Activated CD4-positive, alpha-beta T cell treated with anti-CD3 and anti-CD28 coated beads for 36 hours (primary cell): ENCODE measurements at regions not wholly inside any gene's neighbourhood (a gene's known extent, or its start where the extent isn't known, plus 50 kb on each side); places are given as distances from the start of the nearest gene placed in this dataset.

ENCODE experiments used
- ATAC-seq: fragments of 200-7000 bp; cut with Tn5 transposase; one replicate; pipeline ENCODE4 v1.10.0; 2021; ENCODE audit warnings: mild to moderate bottlenecking, moderate library complexity
- CTCF ChIA-PET: fragments of 350-600 bp; sonication (Branson Sonifier 250); formaldehyde crosslinking; loops from one replicate; lab custom pipeline; 2021; ENCODE audit warnings: antibody characterized with exemption; lab: Charles Lee
- POLR2A ChIA-PET: fragments of 350-600 bp; sonication (Branson Sonifier 250); formaldehyde crosslinking; loops from one replicate; lab custom pipeline; 2021; ENCODE audit warnings: antibody characterized with exemption, inconsistent platforms; lab: Charles Lee
- DNase-seq: peaks from one replicate; pipeline ENCODE4 v3.0.0-alpha.2; 2020
- H3K27ac Mint-ChIP-seq: one replicate; pipeline ENCODE4 v1.8.0; 2021; ENCODE audit warnings: mixed read lengths
- H3K27me3 Mint-ChIP-seq: one replicate; pipeline ENCODE4 v1.8.0; 2021; ENCODE audit warnings: mixed read lengths
- H3K36me3 Mint-ChIP-seq: one replicate; pipeline ENCODE4 v1.8.0; 2021; ENCODE audit warnings: low read depth, mixed read lengths
- H3K4me1 Mint-ChIP-seq: one replicate; pipeline ENCODE4 v1.8.0; 2021; ENCODE audit warnings: mixed read lengths
- H3K4me3 Mint-ChIP-seq: one replicate; pipeline ENCODE4 v1.8.0; 2021; ENCODE audit warnings: mild to moderate bottlenecking, moderate library complexity, mixed read lengths
- H3K9me3 Mint-ChIP-seq: one replicate; pipeline ENCODE4 v1.8.0; 2021; ENCODE audit warnings: low read depth, mixed read lengths
- intact Hi-C, 2 experiments: fragments of 100-400 bp; cut with DNase I in 1 of 2; cut with micrococcal nuclease in 1 of 2; formaldehyde crosslinking; loops; one replicate each; pipeline versions ENCODE4 v1.14.2 to v1.15.1; 2022 to 2024; cut with DNase I, micrococcal nuclease

GRCh38 chr19:31518216-31519020 is 169.2 kb upstream of the TSHZ3 start:
- DNase-seq (no peak), ATAC-seq (no peak)
- intact Hi-C loops = no loop called here
- H3K9me3 Mint-ChIP-seq = peaks cover 5% of the 10 kb centered on the region
- no peaks in the 10 kb centered on the region for H3K27me3 Mint-ChIP-seq
- H3K4me1 Mint-ChIP-seq = no peaks in the 10 kb centered on the region
- H3K27ac Mint-ChIP-seq = no peak overlapping the region
- POLR2A ChIA-PET = no interaction called here
- H3K36me3 Mint-ChIP-seq = no peaks in the 10 kb centered on the region
- no peak overlapping the region for H3K4me3 Mint-ChIP-seq
- CTCF ChIA-PET = interaction anchor here (0.6 kb wide), 2 partner anchors 10 to 210 kb away, joined by 3 read pairs; no protein-coding TSS in a partner anchor

- POLR2A ChIA-PET = no interaction called here
- ATAC-seq (no peak), DNase-seq (no peak)
- Mint-ChIP-seq H3K27me3 (no peaks in the 10 kb centered on the region), H3K4me3 (no peak overlapping the region), H3K36me3 (no peaks in the 10 kb centered on the region), H3K4me1 (no peaks in the 10 kb centered on the region), H3K27ac (no peak overlapping the region), H3K9me3 (peaks cover 5% of the 10 kb centered on the region)
- CTCF ChIA-PET = no interaction called here
- intact Hi-C loops = no loop called here
Observed at GRCh38 chr19:31519256-31519655, 170.0 kb upstream of the TSHZ3 start.

GRCh38 chr19:31519908-31520307 is 170.7 kb upstream of the TSHZ3 start:
- POLR2A ChIA-PET = no interaction called here
- no peaks in the 10 kb centered on the region for H3K4me1 Mint-ChIP-seq
- no peak for DNase-seq
- CTCF ChIA-PET = no interaction called here
- no peak overlapping the region for H3K27ac Mint-ChIP-seq
- peaks cover 9% of the 10 kb centered on the region for H3K9me3 Mint-ChIP-seq
- H3K4me3 Mint-ChIP-seq = no peak overlapping the region
- intact Hi-C loops = no loop called here
- no peaks in the 10 kb centered on the region for H3K27me3 Mint-ChIP-seq
- ATAC-seq = no peak
- H3K36me3 Mint-ChIP-seq = no peaks in the 10 kb centered on the region

- peaks cover 12% of the 10 kb centered on the region for H3K9me3 Mint-ChIP-seq
- no peak overlapping the region for H3K27ac Mint-ChIP-seq
- intact Hi-C loops = no loop called here
- ChIA-PET CTCF (no interaction called here), POLR2A (no interaction called here)
- H3K36me3 Mint-ChIP-seq = peaks cover under 1% of the 10 kb centered on the region
- DNase-seq (no peak), ATAC-seq (no peak)
- no peaks in the 10 kb centered on the region for H3K4me1 Mint-ChIP-seq
- H3K27me3 Mint-ChIP-seq = no peaks in the 10 kb centered on the region
- H3K4me3 Mint-ChIP-seq = no peak overlapping the region
Observed at GRCh38 chr19:31520633-31521032, 171.4 kb upstream of the TSHZ3 start.

GRCh38 chr19:31525610-31526147 is 176.4 kb upstream of the TSHZ3 start:
- H3K4me1 Mint-ChIP-seq = no peaks in the 10 kb centered on the region
- H3K9me3 Mint-ChIP-seq = peaks cover 15% of the 10 kb centered on the region
- no peak overlapping the region for H3K27ac Mint-ChIP-seq
- CTCF ChIA-PET = no interaction called here
- H3K4me3 Mint-ChIP-seq = no peak overlapping the region
- intact Hi-C loops = no loop called here
- POLR2A ChIA-PET = no interaction called here
- peaks cover 2% of the 10 kb centered on the region for H3K36me3 Mint-ChIP-seq
- ATAC-seq (no peak), DNase-seq (no peak)
- no peaks in the 10 kb centered on the region for H3K27me3 Mint-ChIP-seq

- peaks cover 11% of the 10 kb centered on the region for H3K9me3 Mint-ChIP-seq
- no peak overlapping the region for H3K4me3 Mint-ChIP-seq
- H3K36me3 Mint-ChIP-seq = peaks cover 2% of the 10 kb centered on the region
- intact Hi-C loops = no loop called here
- peaks cover 4% of the 10 kb centered on the region for H3K27me3 Mint-ChIP-seq
- H3K4me1 Mint-ChIP-seq = no peaks in the 10 kb centered on the region
- ChIA-PET CTCF (no interaction called here), POLR2A (no interaction called here)
- no peak for DNase-seq
- no peak overlapping the region for H3K27ac Mint-ChIP-seq
- ATAC-seq = no peak
Observed at GRCh38 chr19:31527443-31527842, 178.2 kb upstream of the TSHZ3 start.

- intact Hi-C loops = no loop called here
- H3K4me3 Mint-ChIP-seq = no peak overlapping the region
- H3K9me3 Mint-ChIP-seq = peaks cover 11% of the 10 kb centered on the region
- peaks cover 4% of the 10 kb centered on the region for H3K27me3 Mint-ChIP-seq
- no peak overlapping the region for H3K27ac Mint-ChIP-seq
- CTCF ChIA-PET = interaction anchor here (0.6 kb wide), 1 partner anchor 21 kb away, joined by 3 read pairs; no protein-coding TSS in a partner anchor
- no peak for ATAC-seq
- H3K36me3 Mint-ChIP-seq = peaks cover 2% of the 10 kb centered on the region
- DNase-seq = no peak
- POLR2A ChIA-PET = no interaction called here
- no peaks in the 10 kb centered on the region for H3K4me1 Mint-ChIP-seq
Observed at GRCh38 chr19:31528261-31528660, 179.0 kb upstream of the TSHZ3 start.

- Mint-ChIP-seq H3K27me3 (peaks cover 4% of the 10 kb centered on the region), H3K4me1 (no peaks in the 10 kb centered on the region), H3K36me3 (peaks cover 2% of the 10 kb centered on the region), H3K9me3 (peaks cover 11% of the 10 kb centered on the region), H3K27ac (no peak overlapping the region), H3K4me3 (no peak overlapping the region)
- ATAC-seq (no peak), DNase-seq (no peak)
- POLR2A ChIA-PET = no interaction called here
- CTCF ChIA-PET = interaction anchor here (0.6 kb wide), 1 partner anchor 20 kb away, joined by 3 read pairs; no protein-coding TSS in a partner anchor
- intact Hi-C loops = no loop called here
Observed at GRCh38 chr19:31529121-31529520, 179.9 kb upstream of the TSHZ3 start.

GRCh38 chr19:31530781-31531180 is 181.5 kb upstream of the TSHZ3 start:
- Mint-ChIP-seq H3K27ac (no peak overlapping the region), H3K36me3 (no peaks in the 10 kb centered on the region), H3K4me3 (no peak overlapping the region), H3K9me3 (peaks cover 3% of the 10 kb centered on the region), H3K4me1 (no peaks in the 10 kb centered on the region), H3K27me3 (peaks cover 4% of the 10 kb centered on the region)
- DNase-seq = no peak
- CTCF ChIA-PET = no interaction called here
- no peak for ATAC-seq
- POLR2A ChIA-PET = no interaction called here
- intact Hi-C loops = no loop called here

- CTCF ChIA-PET = no interaction called here
- intact Hi-C loops = no loop called here
- Mint-ChIP-seq H3K4me1 (no peaks in the 10 kb centered on the region), H3K27ac (no peak overlapping the region), H3K36me3 (no peaks in the 10 kb centered on the region), H3K9me3 (no peaks in the 10 kb centered on the region), H3K27me3 (peaks cover 4% of the 10 kb centered on the region), H3K4me3 (no peak overlapping the region)
- POLR2A ChIA-PET = no interaction called here
- ATAC-seq (no peak), DNase-seq (no peak)
Observed at GRCh38 chr19:31531326-31531725, 182.1 kb upstream of the TSHZ3 start.

GRCh38 chr19:31532034-31532433 is 182.8 kb upstream of the TSHZ3 start:
- POLR2A ChIA-PET = no interaction called here
- Mint-ChIP-seq H3K4me3 (no peak overlapping the region), H3K9me3 (no peaks in the 10 kb centered on the region), H3K36me3 (no peaks in the 10 kb centered on the region), H3K27ac (no peak overlapping the region), H3K4me1 (no peaks in the 10 kb centered on the region), H3K27me3 (peaks cover 4% of the 10 kb centered on the region)
- intact Hi-C loops = no loop called here
- ATAC-seq = no peak
- CTCF ChIA-PET = no interaction called here
- no peak for DNase-seq

- Mint-ChIP-seq H3K9me3 (peaks cover 5% of the 10 kb centered on the region), H3K27ac (no peak overlapping the region), H3K27me3 (peaks cover 4% of the 10 kb centered on the region), H3K36me3 (no peaks in the 10 kb centered on the region), H3K4me3 (no peak overlapping the region), H3K4me1 (no peaks in the 10 kb centered on the region)
- ChIA-PET POLR2A (no interaction called here), CTCF (no interaction called here)
- ATAC-seq = no peak
- intact Hi-C loops = no loop called here
- no peak for DNase-seq
Observed at GRCh38 chr19:31533114-31533513, 183.9 kb upstream of the TSHZ3 start.
